ENCODE measurements at regions not wholly inside any gene's neighbourhood (a gene's known extent, or its start where the extent isn't known, plus 50 kb on each side); places are given as distances from the start of the nearest gene placed in this dataset.
"Not testable (repeated sequence)": the region's sequence is repeated elsewhere in the genome, so short reads cannot be mapped to it uniquely, and the experiment has no call there.

DNA sequence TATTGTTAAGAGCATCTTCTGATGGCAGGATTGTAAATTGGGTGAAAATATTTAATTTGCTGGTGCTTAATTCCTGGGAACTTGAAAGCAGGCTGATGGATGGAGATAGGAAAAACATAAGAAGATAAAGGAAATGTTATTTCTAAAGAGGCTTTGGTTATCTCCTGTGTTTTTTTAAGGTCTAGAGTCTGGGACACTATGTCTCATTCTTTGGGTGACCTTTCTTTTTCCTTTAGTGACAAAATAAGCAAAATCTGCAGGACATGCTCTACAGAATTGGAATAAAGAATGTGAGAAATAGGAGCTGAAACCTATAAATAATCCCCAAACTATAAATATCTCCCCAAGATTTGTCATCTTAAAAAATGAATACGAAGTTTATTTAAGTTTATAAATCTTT is 241.7 kb downstream of the DSC3 start:
- ChIA-PET POLR2A (no interaction called here), CTCF (no interaction called here)
- TF ChIP-seq, protein P1, sequence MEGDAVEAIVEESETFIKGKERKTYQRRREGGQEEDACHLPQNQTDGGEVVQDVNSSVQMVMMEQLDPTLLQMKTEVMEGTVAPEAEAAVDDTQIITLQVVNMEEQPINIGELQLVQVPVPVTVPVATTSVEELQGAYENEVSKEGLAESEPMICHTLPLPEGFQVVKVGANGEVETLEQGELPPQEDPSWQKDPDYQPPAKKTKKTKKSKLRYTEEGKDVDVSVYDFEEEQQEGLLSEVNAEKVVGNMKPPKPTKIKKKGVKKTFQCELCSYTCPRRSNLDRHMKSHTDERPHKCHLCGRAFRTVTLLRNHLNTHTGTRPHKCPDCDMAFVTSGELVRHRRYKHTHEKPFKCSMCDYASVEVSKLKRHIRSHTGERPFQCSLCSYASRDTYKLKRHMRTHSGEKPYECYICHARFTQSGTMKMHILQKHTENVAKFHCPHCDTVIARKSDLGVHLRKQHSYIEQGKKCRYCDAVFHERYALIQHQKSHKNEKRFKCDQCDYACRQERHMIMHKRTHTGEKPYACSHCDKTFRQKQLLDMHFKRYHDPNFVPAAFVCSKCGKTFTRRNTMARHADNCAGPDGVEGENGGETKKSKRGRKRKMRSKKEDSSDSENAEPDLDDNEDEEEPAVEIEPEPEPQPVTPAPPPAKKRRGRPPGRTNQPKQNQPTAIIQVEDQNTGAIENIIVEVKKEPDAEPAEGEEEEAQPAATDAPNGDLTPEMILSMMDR (IDR thresholded peaks at IDR 0.05), result no peak
- no peak for TF ChIP-seq REST (IDR thresholded peaks at IDR 0.05; ENCODE audit: insufficient read depth in 1 of 2, low read depth in 2 of 2, low read length in 1 of 2)
- no peak for TF ChIP-seq TCF7L2 (IDR thresholded peaks at IDR 0.05; ENCODE audit: low read depth, low read length)
- TF ChIP-seq SIN3A (IDR thresholded peaks at IDR 0.05; ENCODE audit: borderline replicate concordance, insufficient read depth, low read depth, low read length), result no peak
- no peak for TF ChIP-seq POLR2AphosphoS5 (IDR thresholded peaks at IDR 0.05; ENCODE audit: low read depth, low read length)
- Histone ChIP-seq H3K9me3 (ENCODE audit: control insufficient read depth, insufficient read depth, low read depth, low read length) (no peaks in the 10 kb centered on the region), H3K27ac (ENCODE audit: low read length) (no peak overlapping the region), H3K4me3 (ENCODE audit: low read depth in 2 of 2, low read length in 2 of 2) (no peak overlapping the region), H3K36me3 (ENCODE audit: control insufficient read depth, insufficient read depth, low read length) (no peaks in the 10 kb centered on the region), H3K4me1 (ENCODE audit: control insufficient read depth, insufficient read depth, low read length) (no peaks in the 10 kb centered on the region), H3K27me3 (ENCODE audit: control insufficient read depth, insufficient read depth, low read length) (no peaks in the 10 kb centered on the region)
- ATAC-seq, result no peak
- in situ Hi-C loops (cut with HindIII; ENCODE audit: low pct_unique_long_range_greater_than_20kb, low sequenced_read_pairs), result no loop called here
- intact Hi-C loops (cut with micrococcal nuclease; ENCODE audit: unreplicated experiment), result no loop called here
- no TSS peak for BruUV-seq (replicated peaks)
- no peak for DNase-seq (ENCODE audit: low read depth, low spot score)

DNA sequence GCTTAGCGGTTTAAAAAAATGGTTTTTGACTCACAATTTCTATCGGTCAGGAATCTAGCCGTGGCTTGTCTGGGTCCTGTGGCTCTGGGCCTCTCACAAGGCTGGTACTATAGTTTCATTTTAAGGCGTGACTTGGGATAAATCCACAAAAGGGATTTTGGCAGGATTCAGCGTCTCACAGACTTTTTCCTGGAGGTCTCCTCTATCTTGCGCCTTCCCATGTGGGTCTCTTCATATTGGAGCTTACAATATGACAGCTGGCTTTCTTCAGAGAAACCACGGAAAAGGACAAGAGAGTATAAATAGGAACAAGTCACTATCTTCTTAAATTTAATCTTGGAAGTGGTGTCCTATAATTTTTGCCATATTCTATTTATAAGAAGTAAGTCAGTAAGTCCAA is 250.5 kb downstream of the DSC3 start:
- in situ Hi-C loops (cut with HindIII; ENCODE audit: low pct_unique_long_range_greater_than_20kb, low sequenced_read_pairs) (no loop called here), intact Hi-C loops (cut with micrococcal nuclease; ENCODE audit: unreplicated experiment) (no loop called here)
- no peak for DNase-seq (ENCODE audit: low read depth, low spot score)
- Histone ChIP-seq H3K27ac (ENCODE audit: low read length) (no peak overlapping the region), H3K4me3 (ENCODE audit: low read depth in 2 of 2, low read length in 2 of 2) (no peak overlapping the region), H3K9me3 (ENCODE audit: control insufficient read depth, insufficient read depth, low read depth, low read length) (no peaks in the 10 kb centered on the region), H3K36me3 (ENCODE audit: control insufficient read depth, insufficient read depth, low read length) (no peaks in the 10 kb centered on the region), H3K27me3 (ENCODE audit: control insufficient read depth, insufficient read depth, low read length) (no peaks in the 10 kb centered on the region), H3K4me1 (ENCODE audit: control insufficient read depth, insufficient read depth, low read length) (no peaks in the 10 kb centered on the region)
- TF ChIP-seq REST (IDR thresholded peaks at IDR 0.05; ENCODE audit: insufficient read depth in 1 of 2, low read depth in 2 of 2, low read length in 1 of 2), result no peak
- TF ChIP-seq TCF7L2 (IDR thresholded peaks at IDR 0.05; ENCODE audit: low read depth, low read length), result no peak
- TF ChIP-seq SIN3A (IDR thresholded peaks at IDR 0.05; ENCODE audit: borderline replicate concordance, insufficient read depth, low read depth, low read length), result no peak
- TF ChIP-seq, protein P1 (IDR thresholded peaks at IDR 0.05), result no peak
- no peak for TF ChIP-seq POLR2AphosphoS5 (IDR thresholded peaks at IDR 0.05; ENCODE audit: low read depth, low read length)
- CTCF ChIA-PET, result no interaction called here
- ATAC-seq, result no peak
- POLR2A ChIA-PET, result no interaction called here
- no TSS peak for BruUV-seq (replicated peaks)

DNA sequence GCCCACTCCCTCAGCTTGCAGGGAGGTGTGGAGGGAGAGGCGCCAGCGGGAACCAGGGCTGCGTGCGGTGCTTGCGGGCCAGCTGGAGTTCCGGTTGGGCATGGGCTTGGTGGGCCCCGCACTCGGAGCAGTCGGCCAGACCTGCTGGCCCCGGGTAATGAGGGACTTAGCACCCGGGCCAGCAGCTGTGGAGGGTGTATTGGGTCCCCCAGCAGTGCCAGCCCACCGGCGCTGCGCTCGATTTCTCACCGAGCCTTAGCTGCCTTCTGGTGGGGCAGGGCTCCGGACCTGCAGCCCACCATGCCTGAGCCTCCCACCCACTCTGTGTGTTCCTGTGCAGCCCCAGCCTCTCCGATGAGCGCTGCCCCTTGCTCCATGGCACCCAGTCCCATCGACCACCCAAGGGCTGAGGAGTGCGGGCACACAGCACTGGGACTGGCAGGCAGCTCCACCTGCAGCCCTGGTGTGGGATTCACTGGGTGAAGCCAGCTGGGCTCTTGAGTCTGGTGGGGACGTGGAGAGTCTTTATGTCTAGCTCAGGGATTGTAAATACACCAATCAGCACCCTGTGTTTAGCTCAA is 254.0 kb downstream of the DSC3 start:
- CTCF ChIA-PET, result interaction anchor here (0.6 kb wide), 1 partner anchor 144 kb away, joined by 4 read pairs; no protein-coding TSS in a partner anchor
- DNase-seq (ENCODE audit: low read depth, low spot score); POLR2A ChIA-PET; H3K9me3 ChIP-seq (ENCODE audit: control insufficient read depth, insufficient read depth, low read depth, low read length); ATAC-seq; H3K4me1 ChIP-seq (ENCODE audit: control insufficient read depth, insufficient read depth, low read length); intact Hi-C loops (cut with micrococcal nuclease; ENCODE audit: unreplicated experiment); H3K36me3 ChIP-seq (ENCODE audit: control insufficient read depth, insufficient read depth, low read length); in situ Hi-C loops (cut with HindIII; ENCODE audit: low pct_unique_long_range_greater_than_20kb, low sequenced_read_pairs); BruUV-seq (replicated peaks); H3K27me3 ChIP-seq (ENCODE audit: control insufficient read depth, insufficient read depth, low read length); H3K4me3 ChIP-seq (ENCODE audit: low read depth in 2 of 2, low read length in 2 of 2); H3K27ac ChIP-seq (ENCODE audit: low read length): not testable (repeated sequence)

All from Panc1 (cell line).